Endothelial cell of umbilical vein (primary cell): ENCODE measurements at regions not wholly inside any gene's neighbourhood (a gene's known extent, or its start where the extent isn't known, plus 50 kb on each side); places are given as distances from the start of the nearest gene placed in this dataset.

Experiments
- CTCF ChIP-seq, 2 donors: IDR thresholded peaks; 1 replicate in 1 of 2; 2 replicates in 1 of 2; pipeline ENCODE4 v1.5.1; 2011; ENCODE audit warnings: low read length in 2 of 2, mild to moderate bottlenecking in 2 of 2, moderate library complexity in 2 of 2, control low read depth in 1 of 2, inconsistent platforms in 1 of 2, low read depth in 1 of 2; ENCODE audit not compliant: insufficient read depth in 1 of 2; ENCODE audit errors: extremely low read depth in 1 of 2
- EZH2 ChIP-seq: IDR thresholded peaks from 2 replicates; pipeline ENCODE4 v1.6.1; 2012; ENCODE audit warnings: borderline replicate concordance, low read depth, mild to moderate bottlenecking, moderate library complexity, low read length, inconsistent platforms; ENCODE audit not compliant: severe bottlenecking
- FOS ChIP-seq: IDR thresholded peaks from 2 replicates; pipeline ENCODE4 v1.6.1; 2011; ENCODE audit warnings: mild to moderate bottlenecking, low read length, moderate library complexity, borderline replicate concordance; ENCODE audit not compliant: insufficient read depth
- GATA2 ChIP-seq: IDR thresholded peaks from 2 replicates; pipeline ENCODE4 v1.7.0; 2011; ENCODE audit warnings: low read depth, mild to moderate bottlenecking, moderate library complexity, mixed read lengths, low read length; ENCODE audit not compliant: insufficient read length, insufficient read depth
- JUN ChIP-seq: IDR thresholded peaks from 2 replicates; pipeline ENCODE4 v1.6.1; 2011; ENCODE audit warnings: borderline replicate concordance, low read depth; ENCODE audit not compliant: insufficient read length, insufficient read depth
- MAX ChIP-seq: IDR thresholded peaks from 2 replicates; pipeline ENCODE4 v1.6.1; 2011; ENCODE audit not compliant: insufficient read depth, insufficient read length
- MYC ChIP-seq: IDR thresholded peaks from one replicate; pipeline ENCODE4 v1.6.1; 2011; ENCODE audit warnings: mild to moderate bottlenecking, low read depth, low read length
- POLR2A ChIP-seq: IDR thresholded peaks from 2 replicates; pipeline ENCODE4 v1.6.1; 2012; ENCODE audit warnings: low read depth, mild to moderate bottlenecking, control low read depth, low read length
- POLR2AphosphoS5 ChIP-seq: IDR thresholded peaks from 2 replicates; pipeline ENCODE4 v1.6.1; 2012; ENCODE audit warnings: low read depth, mild to moderate bottlenecking, control low read depth, low read length, moderate library complexity; ENCODE audit not compliant: insufficient read depth

GRCh38 chr1:94644352-94644751, 102.8 kb upstream of the F3 start:
- no peak for TF ChIP-seq EZH2
- TF ChIP-seq POLR2AphosphoS5 = no peak
- TF ChIP-seq CTCF (IDR thresholded peaks at IDR 0.05; ENCODE audit: extremely low read depth in 1 of 2, insufficient read depth in 1 of 2, low read depth in 1 of 2, low read length in 2 of 2) = no peak
- no peak for TF ChIP-seq POLR2A
- no peak for TF ChIP-seq JUN
- no peak for TF ChIP-seq FOS
- no peak for TF ChIP-seq GATA2
- no peak for TF ChIP-seq MYC
- TF ChIP-seq MAX = no peak
